ENCODE measurements at regions not wholly inside any gene's neighbourhood (a gene's known extent, or its start where the extent isn't known, plus 50 kb on each side); places are given as distances from the start of the nearest gene placed in this dataset.

GRCh38 chr14:42112108-42112507, 505.4 kb downstream of the LRFN5 start:
- H3K4me3 ChIP-seq (ENCODE audit: low read length) = no peak overlapping the region
- no peak overlapping the region for H4K5ac ChIP-seq (ENCODE audit: low read length)
- H3K27me3 ChIP-seq (ENCODE audit: insufficient read depth, low read length, poor library complexity) = no peaks in the 10 kb centered on the region
- H2BK5ac ChIP-seq (ENCODE audit: low read length) = no peak overlapping the region
- no peaks in the 10 kb centered on the region for H3K79me2 ChIP-seq (ENCODE audit: control insufficient read depth, insufficient read depth, low read length)
- H4K8ac ChIP-seq (ENCODE audit: low read depth, low read length) = no peak overlapping the region
- no CpG with 5 or more reads among the region's 7 CpGs for WGBS (ENCODE audit: extremely low coverage, insufficient coverage, low lambda C conversion rate)
- no peak overlapping the region for H3K4ac ChIP-seq (ENCODE audit: low read depth, low read length)
- no peak overlapping the region for H3K27ac ChIP-seq (ENCODE audit: low read depth, low read length)
- H3K56ac ChIP-seq (ENCODE audit: low read length) = no peak overlapping the region
- H2AK5ac ChIP-seq (ENCODE audit: low read length) = no peak overlapping the region
- H3K18ac ChIP-seq (ENCODE audit: low read length) = no peak overlapping the region
- H3K36me3 ChIP-seq (ENCODE audit: control insufficient read depth, insufficient read depth, low read length) = no peaks in the 10 kb centered on the region
- no peak overlapping the region for H3K4me2 ChIP-seq (ENCODE audit: low read length)
- no peak overlapping the region for H2BK15ac ChIP-seq (replicated peaks; ENCODE audit: low read depth)
- H3K4me1 ChIP-seq (ENCODE audit: control insufficient read depth, low read depth, low read length) = no peaks in the 10 kb centered on the region
- DNase-seq = no peak
- no peak overlapping the region for H3K9ac ChIP-seq (ENCODE audit: low read length)
- no peaks in the 10 kb centered on the region for H3K79me1 ChIP-seq (ENCODE audit: low read length)
- H2BK120ac ChIP-seq (ENCODE audit: low read depth, low read length) = no peak overlapping the region
- no peak overlapping the region for H3K23ac ChIP-seq (ENCODE audit: low read length)

- Histone ChIP-seq H3K4me2 (ENCODE audit: low read length) (no peak overlapping the region), H3K27me3 (ENCODE audit: insufficient read depth, low read length, poor library complexity) (no peaks in the 10 kb centered on the region), H3K36me3 (ENCODE audit: control insufficient read depth, insufficient read depth, low read length) (no peaks in the 10 kb centered on the region), H2BK15ac (replicated peaks; ENCODE audit: low read depth) (no peak overlapping the region), H3K9ac (ENCODE audit: low read length) (no peak overlapping the region), H3K79me2 (ENCODE audit: control insufficient read depth, insufficient read depth, low read length) (no peaks in the 10 kb centered on the region), H3K79me1 (ENCODE audit: low read length) (no peaks in the 10 kb centered on the region), H3K27ac (ENCODE audit: low read depth, low read length) (no peak overlapping the region), H3K4me1 (ENCODE audit: control insufficient read depth, low read depth, low read length) (no peaks in the 10 kb centered on the region), H3K23ac (ENCODE audit: low read length) (no peak overlapping the region), H2AK5ac (ENCODE audit: low read length) (no peak overlapping the region), H4K5ac (ENCODE audit: low read length) (no peak overlapping the region), H3K18ac (ENCODE audit: low read length) (no peak overlapping the region), H4K8ac (ENCODE audit: low read depth, low read length) (no peak overlapping the region), H3K56ac (ENCODE audit: low read length) (no peak overlapping the region), H2BK5ac (ENCODE audit: low read length) (no peak overlapping the region), H3K4ac (ENCODE audit: low read depth, low read length) (no peak overlapping the region), H3K4me3 (ENCODE audit: low read length) (no peak overlapping the region), H2BK120ac (ENCODE audit: low read depth, low read length) (no peak overlapping the region)
- no CpG with 5 or more reads among the region's 2 CpGs for WGBS (ENCODE audit: extremely low coverage, insufficient coverage, low lambda C conversion rate)
- no peak for DNase-seq
These were observed 504.7 kb downstream of the LRFN5 start for GRCh38 chr14:42111355-42111754.

GRCh38 chr14:42110167-42110566, 503.5 kb downstream of the LRFN5 start:
- no peak overlapping the region for H3K23ac ChIP-seq (ENCODE audit: low read length)

GRCh38 chr14:42095155-42095554, 488.5 kb downstream of the LRFN5 start:
- DNase-seq = no peak
- Histone ChIP-seq H4K8ac (ENCODE audit: low read depth, low read length) (no peak overlapping the region), H3K4me3 (ENCODE audit: low read length) (no peak overlapping the region), H3K36me3 (ENCODE audit: control insufficient read depth, insufficient read depth, low read length) (no peaks in the 10 kb centered on the region), H4K5ac (ENCODE audit: low read length) (no peak overlapping the region), H2BK120ac (ENCODE audit: low read depth, low read length) (no peak overlapping the region), H3K27ac (ENCODE audit: low read depth, low read length) (no peak overlapping the region), H2AK5ac (ENCODE audit: low read length) (no peak overlapping the region), H3K4me2 (ENCODE audit: low read length) (no peak overlapping the region), H3K79me2 (ENCODE audit: control insufficient read depth, insufficient read depth, low read length) (no peaks in the 10 kb centered on the region), H3K27me3 (ENCODE audit: insufficient read depth, low read length, poor library complexity) (no peaks in the 10 kb centered on the region), H2BK5ac (ENCODE audit: low read length) (no peak overlapping the region), H3K9ac (ENCODE audit: low read length) (no peak overlapping the region), H3K79me1 (ENCODE audit: low read length) (no peaks in the 10 kb centered on the region), H3K4ac (ENCODE audit: low read depth, low read length) (no peak overlapping the region), H3K4me1 (ENCODE audit: control insufficient read depth, low read depth, low read length) (no peaks in the 10 kb centered on the region), H3K56ac (ENCODE audit: low read length) (no peak overlapping the region), H3K23ac (ENCODE audit: low read length) (no peak overlapping the region), H2BK15ac (replicated peaks; ENCODE audit: low read depth) (no peak overlapping the region), H3K18ac (ENCODE audit: low read length) (no peak overlapping the region)
- no CpG with 5 or more reads among the region's 2 CpGs for WGBS (ENCODE audit: extremely low coverage, insufficient coverage, low lambda C conversion rate)

More at GRCh38 chr14:42110167-42110566, 503.5 kb downstream of the LRFN5 start:
- Histone ChIP-seq H2BK15ac (replicated peaks; ENCODE audit: low read depth) (no peak overlapping the region), H2BK5ac (ENCODE audit: low read length) (no peak overlapping the region), H4K5ac (ENCODE audit: low read length) (no peak overlapping the region), H3K56ac (ENCODE audit: low read length) (no peak overlapping the region), H3K4me1 (ENCODE audit: control insufficient read depth, low read depth, low read length) (no peaks in the 10 kb centered on the region), H3K27me3 (ENCODE audit: insufficient read depth, low read length, poor library complexity) (no peaks in the 10 kb centered on the region), H3K9ac (ENCODE audit: low read length) (no peak overlapping the region), H3K79me1 (ENCODE audit: low read length) (no peaks in the 10 kb centered on the region), H3K79me2 (ENCODE audit: control insufficient read depth, insufficient read depth, low read length) (no peaks in the 10 kb centered on the region), H4K8ac (ENCODE audit: low read depth, low read length) (no peak overlapping the region), H2BK120ac (ENCODE audit: low read depth, low read length) (no peak overlapping the region), H3K4me3 (ENCODE audit: low read length) (no peak overlapping the region), H3K18ac (ENCODE audit: low read length) (no peak overlapping the region), H3K36me3 (ENCODE audit: control insufficient read depth, insufficient read depth, low read length) (no peaks in the 10 kb centered on the region), H3K4ac (ENCODE audit: low read depth, low read length) (no peak overlapping the region), H3K27ac (ENCODE audit: low read depth, low read length) (no peak overlapping the region), H2AK5ac (ENCODE audit: low read length) (no peak overlapping the region), H3K4me2 (ENCODE audit: low read length) (no peak overlapping the region)
- DNase-seq = peak; percentile 63
- WGBS (ENCODE audit: extremely low coverage, insufficient coverage, low lambda C conversion rate) = no CpG with 5 or more reads among the region's 1 CpG

GRCh38 chr14:42090122-42090521, 483.4 kb downstream of the LRFN5 start:
- Histone ChIP-seq H4K5ac (ENCODE audit: low read length) (no peak overlapping the region), H2BK120ac (ENCODE audit: low read depth, low read length) (no peak overlapping the region), H3K9ac (ENCODE audit: low read length) (no peak overlapping the region), H3K4me1 (ENCODE audit: control insufficient read depth, low read depth, low read length) (no peaks in the 10 kb centered on the region), H2BK15ac (replicated peaks; ENCODE audit: low read depth) (no peak overlapping the region), H3K56ac (ENCODE audit: low read length) (no peak overlapping the region), H3K79me2 (ENCODE audit: control insufficient read depth, insufficient read depth, low read length) (no peaks in the 10 kb centered on the region), H3K4me3 (ENCODE audit: low read length) (no peak overlapping the region), H2AK5ac (ENCODE audit: low read length) (no peak overlapping the region), H3K4me2 (ENCODE audit: low read length) (no peak overlapping the region), H3K27me3 (ENCODE audit: insufficient read depth, low read length, poor library complexity) (no peaks in the 10 kb centered on the region), H3K27ac (ENCODE audit: low read depth, low read length) (no peak overlapping the region), H3K79me1 (ENCODE audit: low read length) (no peaks in the 10 kb centered on the region), H4K8ac (ENCODE audit: low read depth, low read length) (no peak overlapping the region), H3K23ac (ENCODE audit: low read length) (no peak overlapping the region), H3K18ac (ENCODE audit: low read length) (no peak overlapping the region), H2BK5ac (ENCODE audit: low read length) (no peak overlapping the region), H3K4ac (ENCODE audit: low read depth, low read length) (no peak overlapping the region), H3K36me3 (ENCODE audit: control insufficient read depth, insufficient read depth, low read length) (no peaks in the 10 kb centered on the region)
- no CpG with 5 or more reads among the region's 3 CpGs for WGBS (ENCODE audit: extremely low coverage, insufficient coverage, low lambda C conversion rate)
- DNase-seq = no peak

- H3K4me2 ChIP-seq (ENCODE audit: low read length) = no peak overlapping the region
- H2AK5ac ChIP-seq (ENCODE audit: low read length) = no peak overlapping the region
- no peak overlapping the region for H3K18ac ChIP-seq (ENCODE audit: low read length)
- no peak overlapping the region for H3K56ac ChIP-seq (ENCODE audit: low read length)
- no peak for DNase-seq
- H3K4ac ChIP-seq (ENCODE audit: low read depth, low read length) = no peak overlapping the region
- no peaks in the 10 kb centered on the region for H3K79me1 ChIP-seq (ENCODE audit: low read length)
- no peak overlapping the region for H3K4me3 ChIP-seq (ENCODE audit: low read length)
- no peaks in the 10 kb centered on the region for H3K27me3 ChIP-seq (ENCODE audit: insufficient read depth, low read length, poor library complexity)
- no peak overlapping the region for H4K8ac ChIP-seq (ENCODE audit: low read depth, low read length)
- H2BK15ac ChIP-seq (replicated peaks; ENCODE audit: low read depth) = no peak overlapping the region
- no peak overlapping the region for H2BK120ac ChIP-seq (ENCODE audit: low read depth, low read length)
- no peaks in the 10 kb centered on the region for H3K4me1 ChIP-seq (ENCODE audit: control insufficient read depth, low read depth, low read length)
- H3K36me3 ChIP-seq (ENCODE audit: control insufficient read depth, insufficient read depth, low read length) = no peaks in the 10 kb centered on the region
- no peak overlapping the region for H3K9ac ChIP-seq (ENCODE audit: low read length)
- H3K27ac ChIP-seq (ENCODE audit: low read depth, low read length) = no peak overlapping the region
- no peaks in the 10 kb centered on the region for H3K79me2 ChIP-seq (ENCODE audit: control insufficient read depth, insufficient read depth, low read length)
- no peak overlapping the region for H4K5ac ChIP-seq (ENCODE audit: low read length)
- H3K23ac ChIP-seq (ENCODE audit: low read length) = no peak overlapping the region
- no peak overlapping the region for H2BK5ac ChIP-seq (ENCODE audit: low read length)
These were observed 473.2 kb downstream of the LRFN5 start for GRCh38 chr14:42079911-42080310.
